NCI-H2171 (cell line): ENCODE measurements at regions not wholly inside any gene's neighbourhood (a gene's known extent, or its start where the extent isn't known, plus 50 kb on each side); places are given as distances from the start of the nearest gene placed in this dataset.
"Not testable (repeated sequence)": the region's sequence is repeated elsewhere in the genome, so short reads cannot be mapped to it uniquely, and the experiment has no call there.

Experiments used
- DNase-seq: peaks from one replicate; lab custom pipeline; 2025; lab: John Stamatoyannopoulos, UW

DNA sequence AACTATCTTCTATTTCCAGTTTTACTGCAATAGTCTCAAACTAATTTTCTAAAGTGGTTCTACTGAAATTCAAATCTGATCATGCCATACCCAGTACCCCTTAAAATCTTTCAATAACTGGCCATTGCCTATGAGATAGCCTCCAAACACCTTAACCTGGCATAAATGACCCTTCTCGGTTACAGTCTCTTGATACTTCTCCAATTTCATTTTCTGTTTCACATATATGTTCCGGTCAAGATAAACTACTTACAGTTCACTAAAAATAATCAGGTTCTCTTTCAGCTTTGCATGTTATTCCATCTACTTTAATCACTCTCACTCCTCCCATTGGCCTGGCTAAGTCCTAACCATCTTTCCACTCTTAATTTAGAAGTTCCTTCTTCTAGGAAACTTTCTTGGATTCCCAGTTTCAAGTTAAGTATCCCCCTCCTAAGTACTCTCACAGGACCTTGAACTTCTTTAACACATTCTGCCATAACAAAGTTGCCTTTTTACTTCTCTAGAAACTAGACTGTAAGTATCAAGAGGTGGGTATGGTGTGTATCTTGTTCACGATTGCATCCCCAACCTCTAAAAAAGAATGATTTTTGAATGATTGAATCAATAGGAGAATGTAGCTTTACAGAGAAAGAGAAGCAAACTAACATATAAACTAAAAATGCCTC, 110.2 kb upstream of the RBBP8 start:
- no peak for DNase-seq

DNA sequence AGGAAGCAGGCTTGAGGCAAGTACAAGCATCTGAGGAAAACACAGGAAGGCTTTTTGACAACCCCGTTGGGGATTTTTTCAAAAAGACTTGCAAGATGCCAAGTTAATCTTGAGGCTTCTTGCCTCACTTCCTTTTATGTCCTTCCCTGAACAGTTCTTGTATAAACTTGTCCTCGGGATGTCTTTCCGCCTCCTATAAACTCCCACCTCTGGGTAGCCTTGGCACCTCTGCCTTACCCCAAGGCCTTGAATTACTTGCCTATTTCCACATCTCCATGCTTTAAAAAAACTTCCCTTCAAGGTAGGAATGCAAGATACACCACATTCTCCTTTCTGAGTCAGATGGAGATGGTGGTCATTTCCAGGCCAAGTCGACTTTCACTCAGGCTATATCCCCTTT, 106.4 kb upstream of the RBBP8 start:
- DNase-seq: no peak

DNA sequence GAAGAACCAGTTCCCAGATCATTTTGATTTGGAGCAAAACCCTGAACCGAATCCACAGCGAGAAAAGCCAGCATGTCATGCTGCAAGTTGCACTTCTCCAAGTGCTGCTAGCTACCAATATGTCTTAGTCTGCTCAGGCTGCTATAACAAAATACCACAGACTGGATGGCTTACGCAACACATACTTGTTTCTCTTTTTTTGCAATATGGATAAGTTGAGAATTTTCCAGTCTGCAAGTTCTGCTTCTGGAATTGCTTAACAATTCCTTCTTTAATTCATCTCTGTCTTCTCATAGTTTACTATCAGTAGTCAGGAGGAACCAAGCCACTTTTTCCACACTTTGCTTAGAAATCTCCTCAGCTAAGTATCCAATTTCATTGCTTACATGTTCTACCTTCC, 105.9 kb upstream of the RBBP8 start:
- no peak for DNase-seq

DNA sequence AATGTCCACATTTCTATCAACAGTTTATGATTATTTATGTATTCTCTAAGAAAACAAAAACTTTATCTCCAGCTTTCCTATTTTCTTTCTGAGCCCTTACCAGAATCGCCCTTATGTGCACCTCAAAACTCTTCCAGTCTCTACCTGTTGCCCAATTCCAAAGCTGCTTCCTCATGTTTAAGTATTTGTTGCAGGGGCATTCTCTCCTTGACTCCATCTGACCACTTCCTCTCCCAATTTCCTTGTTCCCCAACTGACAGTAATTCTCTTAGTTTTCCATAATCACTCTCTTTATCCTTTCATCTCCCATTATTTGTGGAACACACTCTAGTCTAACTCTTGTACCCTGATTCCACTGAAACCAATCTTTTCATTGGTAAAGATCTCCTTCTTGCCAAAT, 105.4 kb upstream of the RBBP8 start:
- no peak for DNase-seq

DNA sequence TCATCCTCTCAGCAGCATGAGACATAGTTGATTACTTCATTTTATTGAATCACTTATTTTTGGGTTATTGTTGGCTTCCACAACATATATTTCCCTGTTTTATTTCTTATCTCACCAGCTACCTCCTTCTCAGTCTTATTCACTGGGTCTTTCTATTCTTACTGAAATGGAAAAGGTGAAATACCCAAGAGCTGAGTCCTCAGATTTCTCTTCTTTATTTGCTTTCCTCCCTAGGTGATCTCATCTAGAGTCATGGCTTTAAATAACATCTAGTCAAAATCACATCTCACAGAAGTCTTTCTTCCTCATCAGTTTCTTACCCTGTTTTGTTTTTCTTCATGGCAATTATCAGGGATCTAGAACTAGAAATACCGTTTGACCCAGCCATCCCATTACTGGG, 105.0 kb upstream of the RBBP8 start:
- DNase-seq: no peak

DNA sequence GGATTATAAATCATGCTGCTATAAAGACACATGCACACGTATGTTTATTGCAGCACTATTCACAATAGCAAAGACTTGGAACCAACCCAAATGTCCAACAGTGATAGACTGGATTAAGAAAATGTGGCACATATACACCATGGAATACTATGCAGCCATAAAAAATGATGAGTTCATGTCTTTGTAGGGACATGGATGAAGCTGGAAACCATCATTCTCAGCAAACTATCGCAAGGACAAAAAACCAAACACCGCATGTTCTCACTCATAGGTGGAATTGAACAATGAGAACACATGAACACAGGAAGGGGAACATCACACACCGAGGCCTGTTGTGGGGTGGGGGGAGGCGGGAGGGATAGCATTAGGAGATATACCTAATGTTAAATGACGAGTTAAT, 104.5 kb upstream of the RBBP8 start:
- not testable (repeated sequence) for DNase-seq

DNA sequence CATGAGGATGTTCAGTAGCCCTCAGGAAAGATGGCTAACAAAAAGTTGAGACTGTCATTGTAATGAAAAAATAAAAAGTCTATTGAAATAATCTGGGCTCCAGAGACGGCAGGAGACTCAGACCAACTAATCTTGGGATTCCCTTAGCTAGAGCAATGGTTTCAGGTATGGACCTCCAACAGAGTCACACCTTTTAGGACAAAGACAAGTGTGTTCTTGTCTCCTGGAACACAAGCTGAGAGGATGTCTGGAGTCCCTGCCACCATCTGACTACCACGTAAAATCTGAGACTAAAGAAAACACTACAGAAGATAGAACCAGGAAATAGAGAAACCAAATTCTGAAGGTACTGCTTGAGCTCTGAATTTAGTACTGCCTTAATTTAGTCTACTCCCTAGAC, 103.3 kb upstream of the RBBP8 start:
- no peak for DNase-seq

DNA sequence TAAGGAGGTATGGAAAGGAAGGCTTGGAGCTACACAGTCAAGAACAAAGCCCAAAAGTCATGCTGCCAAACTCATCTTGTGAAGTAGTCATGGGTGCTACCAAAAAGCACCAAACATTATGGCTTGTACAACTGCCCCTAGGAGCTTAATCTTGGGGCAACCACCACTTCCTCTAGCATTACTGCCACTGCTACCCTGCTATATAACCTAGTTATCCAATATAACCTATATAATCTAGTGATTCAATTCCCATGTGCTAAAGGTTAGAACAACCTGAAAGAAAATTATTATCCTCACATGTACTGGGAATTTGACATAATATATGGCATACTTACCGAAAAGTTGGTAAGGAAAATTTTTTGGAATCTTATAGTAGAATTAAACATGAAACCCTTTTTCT, 102.6 kb upstream of the RBBP8 start:
- DNase-seq: no peak

DNA sequence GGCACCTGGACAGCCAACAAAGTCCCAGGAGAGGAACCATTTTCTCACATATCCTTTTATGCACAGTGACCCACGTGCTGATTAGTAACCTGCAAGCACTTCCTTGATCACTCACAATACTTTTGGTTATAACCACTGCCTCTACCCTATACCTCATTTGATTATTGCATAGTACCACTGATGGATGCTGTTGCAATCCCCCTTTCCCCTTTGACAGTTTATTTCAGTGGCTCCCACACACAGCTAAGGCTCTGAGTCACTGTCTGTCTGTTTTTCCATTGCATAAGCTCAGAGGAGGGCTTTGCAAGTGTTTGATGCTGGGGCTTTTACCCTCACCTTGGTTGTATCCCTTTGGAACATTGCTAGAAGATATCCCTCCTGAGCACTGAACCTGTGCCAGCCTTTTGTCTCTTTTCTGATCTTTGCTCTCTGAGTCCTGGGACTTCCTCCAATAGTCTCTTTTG, 101.7 kb upstream of the RBBP8 start:
- no peak for DNase-seq

DNA sequence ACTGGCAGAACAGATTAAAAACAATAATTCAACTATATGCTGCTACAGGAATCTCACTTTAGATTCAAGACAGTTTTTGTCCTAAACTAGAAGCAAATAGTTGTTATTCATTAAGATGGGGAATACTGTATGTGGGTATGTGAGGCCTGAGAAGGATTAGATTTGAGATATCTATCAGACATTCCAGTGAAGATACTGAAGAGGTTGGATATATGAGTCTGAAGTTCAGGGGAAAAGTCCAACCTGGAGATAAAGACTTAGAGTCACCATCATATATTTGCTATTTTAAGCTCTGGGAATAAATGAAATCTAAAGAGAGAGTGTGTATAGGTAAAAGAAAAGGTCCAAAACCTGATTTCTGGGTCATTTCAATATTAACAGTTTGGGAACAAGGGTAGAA, 96.2 kb upstream of the RBBP8 start:
- no peak for DNase-seq

DNA sequence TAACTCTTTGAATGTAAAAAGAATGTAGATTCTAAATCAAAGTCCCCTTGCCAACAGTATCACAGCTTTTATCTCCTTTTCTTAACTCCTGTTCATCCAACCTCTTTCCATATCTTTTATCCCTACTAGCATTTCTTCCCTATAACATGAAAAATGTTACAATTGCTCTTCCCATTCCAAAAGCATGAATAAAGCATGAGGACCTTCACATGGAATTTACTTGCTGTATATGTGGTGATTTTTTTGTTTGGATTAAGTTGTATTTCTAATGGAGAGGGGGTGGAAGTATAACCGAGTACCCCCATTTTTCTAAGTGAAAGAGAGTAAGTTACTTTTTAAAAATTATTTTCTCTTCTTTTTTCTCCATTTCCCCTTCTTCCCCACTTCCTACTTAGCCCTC, 94.9 kb upstream of the RBBP8 start:
- DNase-seq: no peak

DNA sequence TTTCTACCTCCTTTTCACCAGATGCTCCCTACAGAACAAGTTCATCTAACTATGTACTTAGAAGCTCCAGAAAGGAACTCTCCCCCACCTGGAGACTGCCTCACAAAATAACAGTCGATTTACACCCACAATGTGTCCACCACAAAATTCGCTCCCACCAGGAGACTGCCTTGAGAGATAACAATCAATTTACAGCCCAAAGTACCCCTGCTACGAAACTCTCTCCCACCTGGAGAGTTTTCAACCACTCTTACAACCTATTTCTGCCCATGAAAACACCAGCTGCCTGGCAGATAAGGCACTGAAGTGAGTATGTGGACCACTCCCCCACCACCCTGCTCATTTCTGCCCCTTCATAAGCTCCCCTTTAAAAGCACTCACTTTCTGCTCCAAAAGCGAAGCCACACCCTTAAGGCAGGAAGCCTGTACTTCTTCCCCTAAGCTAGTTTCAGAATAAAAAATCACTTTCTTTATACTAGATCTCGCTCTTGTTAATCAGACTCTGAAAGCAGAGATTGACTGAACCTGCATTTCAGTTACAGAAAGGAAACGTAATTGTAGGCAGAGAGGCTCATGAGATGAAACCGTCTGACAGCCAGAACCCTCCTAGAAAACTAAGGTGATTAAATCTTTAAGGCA, 94.4 kb upstream of the RBBP8 start:
- DNase-seq: no peak

DNA sequence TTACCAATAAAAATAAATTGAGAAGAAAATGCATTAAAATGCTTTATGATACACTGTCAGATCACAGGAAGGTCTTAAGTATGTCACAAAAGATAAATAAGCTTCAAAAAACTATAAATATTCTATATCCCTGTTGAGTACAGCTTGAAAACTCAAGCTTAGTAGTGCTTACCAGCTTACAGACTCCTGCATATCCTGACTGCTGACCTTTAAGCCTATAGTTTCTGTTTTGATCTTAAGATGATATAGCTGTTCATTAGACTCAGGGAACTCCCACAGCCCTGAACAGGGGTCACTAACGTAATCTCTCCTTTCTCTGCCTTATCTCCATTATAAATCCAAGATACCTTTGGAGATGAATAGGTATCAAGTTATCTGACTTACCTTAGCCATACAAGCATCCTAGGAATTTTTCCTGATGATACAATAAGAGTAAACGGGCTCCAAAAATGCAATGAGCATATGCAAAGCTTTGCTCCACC, 93.7 kb upstream of the RBBP8 start:
- DNase-seq: no peak

DNA sequence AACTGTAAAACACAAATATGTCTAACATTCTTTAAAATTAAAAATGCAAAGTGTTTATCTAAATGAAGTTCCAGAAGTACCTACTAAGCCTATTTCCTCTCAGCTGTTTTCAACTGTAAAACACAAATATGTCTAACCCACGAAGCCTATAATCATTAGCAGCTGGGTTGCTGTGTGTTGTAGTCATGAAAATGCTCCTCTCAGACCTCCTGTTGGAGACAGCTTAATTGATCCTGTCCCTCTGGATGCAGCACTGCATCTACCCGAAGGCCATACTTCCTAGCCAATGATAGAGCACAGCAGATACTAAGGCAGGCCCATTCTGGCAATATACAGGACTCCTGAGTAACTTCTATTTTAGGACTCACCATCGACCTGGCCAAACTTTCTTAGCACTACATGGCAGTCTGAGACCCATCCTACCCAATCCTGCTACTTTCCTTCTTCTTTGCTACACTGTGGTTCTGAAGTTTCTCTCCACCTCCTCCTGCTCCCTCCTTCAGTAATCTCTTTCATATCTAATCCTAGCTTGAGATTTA, 92.5 kb upstream of the RBBP8 start:
- DNase-seq: no peak

DNA sequence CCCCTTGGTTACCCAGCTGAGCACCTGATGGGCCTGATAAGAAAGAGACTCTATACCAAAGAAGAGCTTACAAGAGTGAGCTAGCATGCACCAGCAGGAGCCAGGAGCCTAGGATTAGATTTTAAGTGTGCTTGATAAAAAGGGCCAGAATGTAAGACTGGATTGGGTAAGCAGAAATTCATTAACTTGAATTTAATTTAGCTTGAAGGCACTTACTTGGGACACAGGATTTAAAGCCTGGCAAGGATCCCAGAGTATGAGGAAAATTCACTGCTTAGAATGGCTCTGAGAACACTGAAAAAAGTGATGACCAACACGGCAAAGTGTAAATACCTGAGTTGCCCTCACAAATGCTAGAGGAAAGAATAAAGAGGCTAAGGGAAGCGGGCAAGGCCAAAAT, 91.3 kb upstream of the RBBP8 start:
- DNase-seq: no peak

DNA sequence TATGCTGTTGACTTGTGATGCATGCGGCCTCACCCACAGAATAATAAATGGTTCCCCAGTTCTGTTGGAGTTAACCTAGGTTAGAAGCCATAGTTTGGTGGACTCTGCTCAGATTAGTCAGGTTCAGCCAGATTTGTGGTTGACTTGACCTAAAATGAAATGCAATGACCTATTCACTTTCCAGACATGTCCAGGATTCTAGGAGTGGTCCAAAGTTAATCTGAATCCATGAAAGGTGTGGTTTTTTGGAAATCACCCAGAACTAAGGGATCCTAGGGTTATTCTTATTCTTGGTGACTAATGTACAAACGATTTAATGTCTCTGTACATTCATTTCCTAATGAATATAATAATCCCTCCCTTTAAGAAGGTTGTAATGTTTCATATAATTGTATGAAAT, 88.9 kb upstream of the RBBP8 start:
- DNase-seq: no peak

DNA sequence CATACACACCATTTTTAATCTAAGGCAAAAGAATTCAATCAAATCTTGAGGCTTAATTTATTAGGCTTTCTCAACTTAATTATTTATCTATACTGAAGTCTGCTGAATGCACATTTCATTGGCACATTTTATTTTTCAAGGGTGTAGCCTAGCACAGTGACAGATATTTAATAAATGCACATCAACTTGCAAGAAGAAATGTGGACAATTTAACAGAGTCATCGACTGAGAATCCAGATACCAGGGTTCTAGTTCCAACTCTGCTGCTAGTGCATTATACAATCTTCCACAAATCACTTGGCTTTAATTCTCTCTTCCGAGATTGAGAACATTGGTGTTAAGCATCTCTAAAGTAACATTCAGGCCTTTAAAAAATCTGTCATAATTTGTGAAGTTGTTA, 88.5 kb upstream of the RBBP8 start:
- DNase-seq: no peak

DNA sequence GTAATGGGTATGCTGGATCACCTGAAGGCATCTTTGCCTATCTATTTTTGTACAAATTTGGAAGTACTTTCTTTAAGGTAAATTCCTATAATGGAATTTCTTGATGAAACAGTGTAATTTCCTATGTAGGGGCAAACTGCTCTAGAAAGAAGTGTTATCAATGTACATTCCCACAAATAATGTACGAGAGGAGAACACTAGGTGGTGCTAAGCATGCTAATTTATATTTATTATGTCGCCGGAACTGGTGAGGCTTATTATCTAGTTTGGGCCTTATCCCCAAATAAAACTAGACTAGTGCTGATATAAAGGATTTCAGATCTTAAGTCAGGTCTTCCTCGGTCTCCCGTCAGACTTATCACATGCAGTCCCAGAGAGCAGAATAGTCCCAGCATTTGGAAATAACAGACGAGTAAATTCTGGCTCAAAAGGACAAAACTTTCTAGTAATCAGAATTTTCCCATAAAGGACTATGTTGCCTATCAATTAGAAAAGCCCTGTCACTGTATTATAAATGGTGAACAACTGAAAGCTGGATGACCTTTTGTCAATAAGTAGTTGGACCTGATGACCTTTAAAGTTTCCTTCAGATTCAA, 86.9 kb upstream of the RBBP8 start:
- DNase-seq: no peak

DNA sequence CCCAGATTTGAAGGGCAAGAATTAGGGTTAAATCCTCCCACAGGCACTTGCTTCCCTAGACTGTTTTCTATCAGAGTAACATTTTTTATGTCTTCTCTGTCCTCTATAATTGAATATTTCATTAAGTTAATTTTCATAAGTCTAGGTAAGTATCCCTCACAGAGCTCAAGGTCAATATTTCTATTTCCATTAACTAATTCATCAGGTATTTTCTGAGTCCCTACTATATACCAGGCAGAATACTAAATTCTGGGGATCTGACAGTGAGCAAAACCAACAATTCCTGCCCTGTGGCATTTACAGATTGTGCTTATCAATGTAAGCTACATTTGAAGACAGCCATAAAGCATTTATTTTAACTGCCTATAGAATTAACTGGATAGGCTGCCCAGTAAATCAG, 86.4 kb upstream of the RBBP8 start:
- DNase-seq: no peak

DNA sequence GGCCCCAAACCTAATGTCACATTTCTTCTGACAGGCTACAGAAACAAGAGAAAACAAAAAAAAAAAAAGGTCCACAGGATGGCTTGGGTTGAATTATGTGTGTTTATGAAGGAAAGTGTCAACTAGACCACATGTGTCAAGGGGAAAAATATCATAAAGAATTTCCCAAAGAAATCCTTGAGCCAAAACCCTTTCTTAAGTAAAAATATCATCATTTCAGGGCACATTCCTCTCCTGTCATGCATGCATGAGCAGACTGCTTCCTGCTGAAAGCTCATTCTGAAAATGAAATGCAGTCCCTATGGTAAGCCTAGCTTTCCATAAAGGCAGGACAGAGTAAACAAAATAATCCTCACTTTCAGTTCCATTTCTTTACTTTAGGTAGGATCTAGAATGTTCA, 85.7 kb upstream of the RBBP8 start:
- no peak for DNase-seq

DNA sequence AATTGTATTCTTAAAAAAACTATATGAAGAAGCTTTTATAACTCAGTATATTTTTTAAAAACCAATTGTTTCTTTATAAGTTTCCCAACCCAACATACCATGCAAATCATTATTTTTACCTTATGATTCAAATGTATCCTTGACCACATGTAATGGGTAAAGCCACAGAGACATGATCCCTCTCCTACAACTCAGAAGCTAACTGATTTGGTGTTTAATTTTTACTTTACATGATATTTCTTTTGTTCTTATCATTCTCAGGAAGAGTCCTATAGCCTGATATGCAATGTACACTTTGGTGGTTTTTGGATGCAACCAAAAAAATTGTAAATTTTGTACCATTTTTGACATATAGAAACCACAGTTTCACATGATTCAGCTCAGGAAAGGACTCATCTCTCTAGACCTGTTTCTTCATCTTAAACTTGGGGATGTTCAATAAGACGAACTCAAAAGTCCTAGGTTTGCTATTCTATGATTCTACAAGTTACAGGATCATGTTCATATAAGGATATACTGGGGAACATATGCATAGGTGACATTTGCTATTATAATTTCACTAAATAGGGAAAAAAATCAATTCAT, 85.2 kb upstream of the RBBP8 start:
- DNase-seq: no peak

DNA sequence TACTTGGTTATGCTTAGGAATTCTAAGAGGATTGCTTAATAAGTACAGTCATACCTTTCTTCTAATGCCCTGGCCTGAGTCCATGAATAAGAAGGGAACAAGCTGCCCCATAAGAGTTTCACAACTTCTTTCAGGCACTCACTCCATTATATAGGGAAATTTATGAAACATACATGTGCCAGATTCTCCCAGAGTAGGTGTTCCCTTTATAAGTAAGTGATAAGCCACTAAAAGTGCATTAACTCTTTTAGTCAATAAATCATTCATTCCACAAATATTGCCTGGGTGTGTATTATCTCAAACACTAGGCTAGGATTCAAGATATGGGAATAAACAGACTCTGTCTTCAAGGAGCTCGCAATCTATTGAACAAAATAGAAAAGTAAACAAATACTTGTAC, 84.5 kb upstream of the RBBP8 start:
- DNase-seq: no peak

DNA sequence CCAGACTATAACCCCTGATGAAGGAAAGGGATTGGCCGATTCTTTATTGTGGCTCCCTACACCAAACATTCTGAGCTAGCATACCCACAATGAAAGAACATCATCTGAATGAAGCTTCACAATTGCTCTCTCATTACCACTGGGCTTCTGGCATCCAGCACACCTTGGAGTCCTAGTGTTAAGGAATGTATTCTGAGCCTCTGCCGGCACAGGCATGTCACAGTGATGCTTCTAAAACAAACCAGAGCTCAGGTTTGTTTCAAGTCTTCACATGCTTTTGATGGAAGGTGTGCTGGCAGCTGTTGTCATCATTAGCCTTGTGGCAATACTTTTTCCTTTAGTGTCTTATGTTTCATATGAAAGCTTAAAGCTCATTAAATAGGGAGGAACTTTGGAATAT, 76.3 kb upstream of the RBBP8 start:
- no peak for DNase-seq
